GM23248 (cell line): ENCODE measurements at regions not wholly inside any gene's neighbourhood (a gene's known extent, or its start where the extent isn't known, plus 50 kb on each side); places are given as distances from the start of the nearest gene placed in this dataset.

Experiments
- DNase-seq: peaks from one replicate; pipeline ENCODE4 v3.0.0-alpha.2; 2015
- H2AFZ ChIP-seq: fragments of 200-600 bp; sonication (generic); 2 replicates; pipeline ENCODE4 v1.6.1; 2016; ENCODE audit warnings: antibody characterized with exemption
- H3F3A ChIP-seq: fragments of 200-600 bp; sonication (generic); 2 replicates; pipeline ENCODE4 v1.6.1; 2016; ENCODE audit warnings: mild to moderate bottlenecking, antibody characterized with exemption, mixed run types; ENCODE audit not compliant: insufficient read depth
- H3K27ac ChIP-seq: fragments of 200-600 bp; sonication (generic); 2 replicates; pipeline ENCODE4 v1.5.1; 2016; ENCODE audit warnings: mild to moderate bottlenecking
- H3K27me3 ChIP-seq: fragments of 200-600 bp; sonication (generic); replicated peaks from 2 replicates; pipeline ENCODE4 v1.6.1; 2016; ENCODE audit warnings: mild to moderate bottlenecking; ENCODE audit not compliant: insufficient read depth
- H3K36me3 ChIP-seq: fragments of 200-600 bp; sonication (generic); 2 replicates; pipeline ENCODE4 v1.6.1; 2016; ENCODE audit warnings: low read depth, mild to moderate bottlenecking
- H3K4me1 ChIP-seq: fragments of 200-600 bp; sonication (generic); 2 replicates; pipeline ENCODE4 v1.6.1; 2016; ENCODE audit warnings: mild to moderate bottlenecking; ENCODE audit not compliant: insufficient read depth
- H3K4me2 ChIP-seq: fragments of 200-600 bp; sonication (generic); one replicate; pipeline ENCODE4 v1.6.1; 2016; ENCODE audit warnings: mild to moderate bottlenecking; ENCODE audit not compliant: unreplicated experiment
- H3K4me3 ChIP-seq: fragments of 200-600 bp; sonication (generic); 2 replicates; pipeline ENCODE4 v1.5.1; 2016; ENCODE audit warnings: mild to moderate bottlenecking
- H3K79me2 ChIP-seq: fragments of 200-600 bp; sonication (generic); 2 replicates; pipeline ENCODE4 v1.6.1; 2016; ENCODE audit warnings: mild to moderate bottlenecking; ENCODE audit not compliant: insufficient read depth
- H3K9ac ChIP-seq: fragments of 200-600 bp; sonication (generic); 2 replicates; pipeline ENCODE4 v1.6.1; 2016; ENCODE audit warnings: mild to moderate bottlenecking
- H3K9me2 ChIP-seq: fragments of 200-600 bp; sonication (generic); 2 replicates; pipeline ENCODE4 v1.6.1; 2016; ENCODE audit warnings: mixed run types, mild to moderate bottlenecking, moderate library complexity; ENCODE audit not compliant: insufficient read depth
- H3K9me3 ChIP-seq: fragments of 200-600 bp; sonication (generic); one replicate; pipeline ENCODE4 v1.6.1; 2017; ENCODE audit warnings: low read depth
- H4K20me1 ChIP-seq: fragments of 200-600 bp; sonication (generic); 2 replicates; pipeline ENCODE4 v1.6.0; 2016; ENCODE audit not compliant: insufficient read depth
- EZH2 ChIP-seq: fragments of 200-600 bp; sonication (generic); IDR thresholded peaks from 2 replicates; pipeline ENCODE4 v1.6.1; 2018; ENCODE audit warnings: antibody characterized with exemption, mild to moderate bottlenecking; ENCODE audit not compliant: insufficient read depth, poor library complexity, severe bottlenecking
- EZH2phosphoT487 ChIP-seq: fragments of 200-600 bp; sonication (generic); IDR thresholded peaks from 2 replicates; pipeline ENCODE4 v1.6.1; 2018; ENCODE audit warnings: antibody characterized with exemption, moderate library complexity, mild to moderate bottlenecking, low read depth; ENCODE audit not compliant: insufficient read depth
- WGBS, 2 experiments: methylation state at CpG; one replicate each; pipeline ENCODE4 v1.1.6; 2015 to 2017; ENCODE audit warnings: low lambda C conversion rate in 2 of 2, low coverage in 1 of 2; ENCODE audit errors: missing lambda C conversion rate in 2 of 2; 5-methylcytosine and 5-hydroxymethylcytosine counted together
- in situ Hi-C: fragments of 300-500 bp; cut with MboI; formaldehyde crosslinking; loops from 2 replicates; pipeline ENCODE4 v1.15.0; 2020

GRCh38 chr5:103800741-103801495 lies 238.3 kb upstream of the NUDT12 start:
- 14 to 19% methylated on average over 2 of the region's 2 CpGs for WGBS, 2 experiments
- no peaks in the 10 kb centered on the region for H3K79me2 ChIP-seq
- DNase-seq, result no peak
- H2AFZ ChIP-seq, result no peak overlapping the region
- H3K4me2 ChIP-seq, result no peak overlapping the region
- peaks cover 3% of the 10 kb centered on the region for H3K9me3 ChIP-seq
- no peak overlapping the region for H3K27ac ChIP-seq
- in situ Hi-C loops, result no loop called here
- H3K9ac ChIP-seq, result no peak overlapping the region
- no peak overlapping the region for H3K4me3 ChIP-seq
- H3K9me2 ChIP-seq, result no peaks in the 10 kb centered on the region
- no peaks in the 10 kb centered on the region for H3K36me3 ChIP-seq
- no peaks in the 10 kb centered on the region for H3K27me3 ChIP-seq
- TF ChIP-seq EZH2 (no peak), EZH2phosphoT487 (no peak)
- no peaks in the 10 kb centered on the region for H3F3A ChIP-seq
- no peaks in the 10 kb centered on the region for H3K4me1 ChIP-seq
- no peaks in the 10 kb centered on the region for H4K20me1 ChIP-seq

DNA sequence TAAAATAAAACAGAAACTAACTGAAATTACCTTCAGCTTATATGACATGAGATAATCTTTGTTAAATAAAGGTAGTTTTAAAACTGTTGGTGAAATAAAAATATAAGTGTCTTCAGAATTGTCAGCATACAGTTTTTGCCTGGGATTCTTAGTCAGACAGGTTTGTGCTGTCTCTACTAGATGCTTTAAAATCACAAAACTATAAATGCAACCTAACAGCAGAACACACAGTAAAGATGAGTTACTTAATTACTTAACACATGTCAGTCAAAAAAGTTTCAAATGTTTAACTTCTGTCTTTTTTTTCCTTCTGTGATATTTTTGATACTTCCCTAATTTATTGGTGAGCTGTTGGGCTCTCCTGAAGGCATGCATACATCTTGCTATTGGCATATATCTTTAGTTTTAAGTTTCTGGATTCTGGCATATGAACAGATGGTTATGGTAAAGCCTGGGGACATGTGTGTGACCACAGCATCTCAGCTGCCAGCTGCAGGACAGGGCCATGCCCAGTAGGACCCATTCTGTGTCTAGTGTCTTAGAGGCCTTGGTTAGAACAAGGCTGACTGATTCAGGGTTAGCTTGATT lies 231.1 kb upstream of the NUDT12 start:
- Histone ChIP-seq H3K4me1 (no peaks in the 10 kb centered on the region), H3K27me3 (no peaks in the 10 kb centered on the region), H3K79me2 (no peaks in the 10 kb centered on the region), H3K9ac (no peak overlapping the region), H4K20me1 (no peaks in the 10 kb centered on the region), H3K36me3 (no peaks in the 10 kb centered on the region), H3K9me3 (peaks cover 3% of the 10 kb centered on the region), H3K27ac (no peak overlapping the region), H3K4me3 (no peak overlapping the region), H3F3A (no peaks in the 10 kb centered on the region), H3K9me2 (no peaks in the 10 kb centered on the region), H3K4me2 (no peak overlapping the region), H2AFZ (no peak overlapping the region)
- DNase-seq, result no peak
- in situ Hi-C loops, result no loop called here
- TF ChIP-seq EZH2 (no peak), EZH2phosphoT487 (no peak)

GRCh38 chr5:103785569-103785968 lies 223.0 kb upstream of the NUDT12 start:
- Histone ChIP-seq H3K27me3 (no peaks in the 10 kb centered on the region), H3K27ac (no peak overlapping the region), H4K20me1 (no peaks in the 10 kb centered on the region), H3K79me2 (no peaks in the 10 kb centered on the region), H3K4me3 (no peak overlapping the region), H3K36me3 (no peaks in the 10 kb centered on the region), H3K4me1 (no peaks in the 10 kb centered on the region), H3F3A (no peaks in the 10 kb centered on the region), H3K9me3 (no peaks in the 10 kb centered on the region), H3K9me2 (no peaks in the 10 kb centered on the region), H3K4me2 (no peak overlapping the region), H2AFZ (no peak overlapping the region), H3K9ac (no peak overlapping the region)
- TF ChIP-seq EZH2 (no peak), EZH2phosphoT487 (no peak)
- in situ Hi-C loops, result no loop called here
- 24 to 39% methylated on average over 2 of the region's 2 CpGs for whole genome bisulfite sequencing, 2 experiments
- no peak for DNase-seq

- Histone ChIP-seq H3F3A (no peaks in the 10 kb centered on the region), H3K9me3 (no peaks in the 10 kb centered on the region), H3K4me1 (no peaks in the 10 kb centered on the region), H3K4me3 (no peak overlapping the region), H2AFZ (no peak overlapping the region), H3K27ac (no peak overlapping the region), H3K4me2 (no peak overlapping the region), H3K27me3 (no peaks in the 10 kb centered on the region), H3K36me3 (no peaks in the 10 kb centered on the region), H3K79me2 (no peaks in the 10 kb centered on the region), H4K20me1 (no peaks in the 10 kb centered on the region), H3K9ac (no peak overlapping the region), H3K9me2 (no peaks in the 10 kb centered on the region)
- no peak for DNase-seq
- in situ Hi-C loops, result no loop called here
- WGBS, 2 experiments, result 55 to 59% methylated on average over 1 of the region's 1 CpG
- TF ChIP-seq EZH2, result no peak
- no peak for TF ChIP-seq EZH2phosphoT487
Measured at GRCh38 chr5:103783669-103784068, 221.1 kb upstream of the NUDT12 start.
